ENCODE measurements at regions not wholly inside any gene's neighbourhood (a gene's known extent, or its start where the extent isn't known, plus 50 kb on each side); places are given as distances from the start of the nearest gene placed in this dataset.

DNA sequence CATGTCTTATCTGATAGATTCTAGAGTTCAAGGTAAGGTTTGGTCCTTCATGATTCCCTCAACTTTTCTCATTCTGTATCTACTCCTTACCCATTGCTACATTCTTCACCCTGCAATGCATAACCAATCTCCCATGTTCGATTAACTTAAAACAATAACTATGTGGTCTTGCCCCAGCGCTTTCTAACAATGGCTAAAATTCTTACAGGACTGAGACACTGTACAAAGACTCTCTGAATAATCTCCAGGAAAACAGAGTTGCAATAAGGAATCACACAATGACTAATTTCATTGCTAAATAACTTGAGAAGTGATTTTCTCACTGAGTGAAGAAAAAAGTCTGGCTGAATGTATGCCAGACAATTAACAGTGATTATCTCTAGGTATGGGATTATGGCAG, 69.6 kb upstream of the FAM174B start:
- no peak overlapping the region for H2BK5ac ChIP-seq (ENCODE audit: low read depth, low read length, poor library complexity, severe bottlenecking)
- CTCF ChIA-PET, result no interaction called here
- H4K91ac ChIP-seq (ENCODE audit: insufficient read depth, low read depth, low read length), result no peak overlapping the region
- POLR2A ChIA-PET (ENCODE audit: unreplicated experiment), result no interaction called here
- peaks cover 1% of the 10 kb centered on the region; the same call in 1 of the 2 replicates for H3K27me3 ChIP-seq (ENCODE audit: control insufficient read depth, insufficient read depth, low read length)
- no peak overlapping the region for H4K5ac ChIP-seq (ENCODE audit: low read depth, low read length)
- no peaks in the 10 kb centered on the region for H3K79me1 ChIP-seq (ENCODE audit: low read depth in 1 of 2, low read length in 2 of 2)
- dilution Hi-C loops (cut with HindIII; ENCODE audit: low sequenced_read_pairs, unreplicated experiment) (no loop called here), in situ Hi-C loops (cut with MboI; ENCODE audit: low sequenced_read_pairs) (no loop called here), intact Hi-C loops (cut with micrococcal nuclease) (no loop called here)
- no TSS peak for BruUV-seq (replicated peaks)
- no peak for TF ChIP-seq MAFK (IDR thresholded peaks at IDR 0.05; ENCODE audit: low read depth, low read length)
- TF ChIP-seq FOS (IDR thresholded peaks at IDR 0.05; ENCODE audit: low read depth, low read length), result no peak
- no peak for TF ChIP-seq POLR2A (IDR thresholded peaks at IDR 0.05; ENCODE audit: low read depth, low read length)
- no peak overlapping the region for H3K56ac ChIP-seq (ENCODE audit: extremely low read depth, insufficient read depth, low read length)
- no peaks in the 10 kb centered on the region for H3K4me1 ChIP-seq (ENCODE audit: control insufficient read depth, insufficient read depth, low read length)
- no peak overlapping the region for H3K18ac ChIP-seq (ENCODE audit: low read depth, low read length)
- H3K9me3 ChIP-seq (ENCODE audit: control insufficient read depth, insufficient read depth, low read length), result no peaks in the 10 kb centered on the region
- no peak overlapping the region for H3K27ac ChIP-seq (ENCODE audit: insufficient read depth, low read length)
- H3K9me1 ChIP-seq (ENCODE audit: insufficient read depth, low read length), result no peaks in the 10 kb centered on the region
- H2BK20ac ChIP-seq (ENCODE audit: low read depth, low read length), result no peak overlapping the region
- no peak overlapping the region for H3K4ac ChIP-seq (ENCODE audit: low read depth, low read length)
- H2AK9ac ChIP-seq (replicated peaks; ENCODE audit: low read depth, low read length, poor library complexity), result no peak overlapping the region
- H2AFZ ChIP-seq (replicated peaks; ENCODE audit: low read length, poor library complexity), result no peak overlapping the region
- no peak overlapping the region for H3K14ac ChIP-seq (replicated peaks; ENCODE audit: low read depth, low read length)
- DNase-seq, result no peak
- no peak for ATAC-seq (ENCODE audit: low read depth)
- whole genome bisulfite sequencing, 2 experiments (ENCODE audit: extremely low coverage in 2 of 2, insufficient read length in 1 of 2), result no CpG with 5 or more reads among the region's 2 CpGs
- H2BK15ac ChIP-seq (ENCODE audit: low read depth, low read length), result no peak overlapping the region
- H4K8ac ChIP-seq (ENCODE audit: low read depth in 2 of 2, low read length in 2 of 2), result no peak overlapping the region
- H3K36me3 ChIP-seq (ENCODE audit: control insufficient read depth, insufficient read depth, low read length), result no peaks in the 10 kb centered on the region
- no peak overlapping the region for H3K9ac ChIP-seq (ENCODE audit: low read depth, low read length)
- H2BK120ac ChIP-seq (ENCODE audit: low read depth, low read length), result no peak overlapping the region
- H3K4me2 ChIP-seq (ENCODE audit: low read depth, low read length), result no peak overlapping the region
- no peak overlapping the region for H3K23ac ChIP-seq (ENCODE audit: low read depth, low read length)
- no peaks in the 10 kb centered on the region for H4K20me1 ChIP-seq (ENCODE audit: insufficient read depth, low read length)
- H3K4me3 ChIP-seq (ENCODE audit: insufficient read depth, low read depth, low read length), result no peak overlapping the region
- H2AK5ac ChIP-seq (ENCODE audit: low read depth, low read length), result no peak overlapping the region
